ENCODE measurements at regions not wholly inside any gene's neighbourhood (a gene's known extent, or its start where the extent isn't known, plus 50 kb on each side); places are given as distances from the start of the nearest gene placed in this dataset.

GRCh38 chr9:26723486-26723885 is 169.1 kb downstream of the CAAP1 start:
- TF ChIP-seq NR2C2 (CRISPR knock-in tag; IDR thresholded peaks at IDR 0.05) (no peak), ESRRA (CRISPR knock-in tag; IDR thresholded peaks at IDR 0.05; ENCODE audit: borderline replicate concordance) (no peak), NFYB (CRISPR knock-in tag; conservative IDR thresholded peaks at IDR 0.05; ENCODE audit: low read depth) (no peak), SP1 (CRISPR knock-in tag; conservative IDR thresholded peaks at IDR 0.05) (0 out of 2 replicates have a peak, but pooled peaks have one; percentile 18), TCF7 (CRISPR knock-in tag; IDR thresholded peaks at IDR 0.05; ENCODE audit: low read depth) (no peak), ZNF219 (CRISPR knock-in tag; IDR thresholded peaks at IDR 0.05; ENCODE audit: borderline replicate concordance) (no peak), ATF3 (CRISPR knock-in tag; conservative IDR thresholded peaks at IDR 0.05) (no peak), ELF4 (CRISPR knock-in tag; IDR thresholded peaks at IDR 0.05; ENCODE audit: low read depth) (no peak), GABPB1 (CRISPR knock-in tag; IDR thresholded peaks at IDR 0.05) (no peak)
- TF ChIP-seq, protein P1, sequence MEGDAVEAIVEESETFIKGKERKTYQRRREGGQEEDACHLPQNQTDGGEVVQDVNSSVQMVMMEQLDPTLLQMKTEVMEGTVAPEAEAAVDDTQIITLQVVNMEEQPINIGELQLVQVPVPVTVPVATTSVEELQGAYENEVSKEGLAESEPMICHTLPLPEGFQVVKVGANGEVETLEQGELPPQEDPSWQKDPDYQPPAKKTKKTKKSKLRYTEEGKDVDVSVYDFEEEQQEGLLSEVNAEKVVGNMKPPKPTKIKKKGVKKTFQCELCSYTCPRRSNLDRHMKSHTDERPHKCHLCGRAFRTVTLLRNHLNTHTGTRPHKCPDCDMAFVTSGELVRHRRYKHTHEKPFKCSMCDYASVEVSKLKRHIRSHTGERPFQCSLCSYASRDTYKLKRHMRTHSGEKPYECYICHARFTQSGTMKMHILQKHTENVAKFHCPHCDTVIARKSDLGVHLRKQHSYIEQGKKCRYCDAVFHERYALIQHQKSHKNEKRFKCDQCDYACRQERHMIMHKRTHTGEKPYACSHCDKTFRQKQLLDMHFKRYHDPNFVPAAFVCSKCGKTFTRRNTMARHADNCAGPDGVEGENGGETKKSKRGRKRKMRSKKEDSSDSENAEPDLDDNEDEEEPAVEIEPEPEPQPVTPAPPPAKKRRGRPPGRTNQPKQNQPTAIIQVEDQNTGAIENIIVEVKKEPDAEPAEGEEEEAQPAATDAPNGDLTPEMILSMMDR (IDR thresholded peaks at IDR 0.05): peak; percentile 55
- TF ChIP-seq, protein P2, sequence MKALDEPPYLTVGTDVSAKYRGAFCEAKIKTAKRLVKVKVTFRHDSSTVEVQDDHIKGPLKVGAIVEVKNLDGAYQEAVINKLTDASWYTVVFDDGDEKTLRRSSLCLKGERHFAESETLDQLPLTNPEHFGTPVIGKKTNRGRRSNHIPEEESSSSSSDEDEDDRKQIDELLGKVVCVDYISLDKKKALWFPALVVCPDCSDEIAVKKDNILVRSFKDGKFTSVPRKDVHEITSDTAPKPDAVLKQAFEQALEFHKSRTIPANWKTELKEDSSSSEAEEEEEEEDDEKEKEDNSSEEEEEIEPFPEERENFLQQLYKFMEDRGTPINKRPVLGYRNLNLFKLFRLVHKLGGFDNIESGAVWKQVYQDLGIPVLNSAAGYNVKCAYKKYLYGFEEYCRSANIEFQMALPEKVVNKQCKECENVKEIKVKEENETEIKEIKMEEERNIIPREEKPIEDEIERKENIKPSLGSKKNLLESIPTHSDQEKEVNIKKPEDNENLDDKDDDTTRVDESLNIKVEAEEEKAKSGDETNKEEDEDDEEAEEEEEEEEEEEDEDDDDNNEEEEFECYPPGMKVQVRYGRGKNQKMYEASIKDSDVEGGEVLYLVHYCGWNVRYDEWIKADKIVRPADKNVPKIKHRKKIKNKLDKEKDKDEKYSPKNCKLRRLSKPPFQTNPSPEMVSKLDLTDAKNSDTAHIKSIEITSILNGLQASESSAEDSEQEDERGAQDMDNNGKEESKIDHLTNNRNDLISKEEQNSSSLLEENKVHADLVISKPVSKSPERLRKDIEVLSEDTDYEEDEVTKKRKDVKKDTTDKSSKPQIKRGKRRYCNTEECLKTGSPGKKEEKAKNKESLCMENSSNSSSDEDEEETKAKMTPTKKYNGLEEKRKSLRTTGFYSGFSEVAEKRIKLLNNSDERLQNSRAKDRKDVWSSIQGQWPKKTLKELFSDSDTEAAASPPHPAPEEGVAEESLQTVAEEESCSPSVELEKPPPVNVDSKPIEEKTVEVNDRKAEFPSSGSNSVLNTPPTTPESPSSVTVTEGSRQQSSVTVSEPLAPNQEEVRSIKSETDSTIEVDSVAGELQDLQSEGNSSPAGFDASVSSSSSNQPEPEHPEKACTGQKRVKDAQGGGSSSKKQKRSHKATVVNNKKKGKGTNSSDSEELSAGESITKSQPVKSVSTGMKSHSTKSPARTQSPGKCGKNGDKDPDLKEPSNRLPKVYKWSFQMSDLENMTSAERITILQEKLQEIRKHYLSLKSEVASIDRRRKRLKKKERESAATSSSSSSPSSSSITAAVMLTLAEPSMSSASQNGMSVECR (CRISPR knock-in tag; IDR thresholded peaks at IDR 0.05; ENCODE audit: borderline replicate concordance): no peak
- TF ChIP-seq, protein P3, sequence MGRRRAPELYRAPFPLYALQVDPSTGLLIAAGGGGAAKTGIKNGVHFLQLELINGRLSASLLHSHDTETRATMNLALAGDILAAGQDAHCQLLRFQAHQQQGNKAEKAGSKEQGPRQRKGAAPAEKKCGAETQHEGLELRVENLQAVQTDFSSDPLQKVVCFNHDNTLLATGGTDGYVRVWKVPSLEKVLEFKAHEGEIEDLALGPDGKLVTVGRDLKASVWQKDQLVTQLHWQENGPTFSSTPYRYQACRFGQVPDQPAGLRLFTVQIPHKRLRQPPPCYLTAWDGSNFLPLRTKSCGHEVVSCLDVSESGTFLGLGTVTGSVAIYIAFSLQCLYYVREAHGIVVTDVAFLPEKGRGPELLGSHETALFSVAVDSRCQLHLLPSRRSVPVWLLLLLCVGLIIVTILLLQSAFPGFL (CRISPR knock-in tag; IDR thresholded peaks at IDR 0.05; ENCODE audit: borderline replicate concordance): no peak
- TF ChIP-seq, protein P4, sequence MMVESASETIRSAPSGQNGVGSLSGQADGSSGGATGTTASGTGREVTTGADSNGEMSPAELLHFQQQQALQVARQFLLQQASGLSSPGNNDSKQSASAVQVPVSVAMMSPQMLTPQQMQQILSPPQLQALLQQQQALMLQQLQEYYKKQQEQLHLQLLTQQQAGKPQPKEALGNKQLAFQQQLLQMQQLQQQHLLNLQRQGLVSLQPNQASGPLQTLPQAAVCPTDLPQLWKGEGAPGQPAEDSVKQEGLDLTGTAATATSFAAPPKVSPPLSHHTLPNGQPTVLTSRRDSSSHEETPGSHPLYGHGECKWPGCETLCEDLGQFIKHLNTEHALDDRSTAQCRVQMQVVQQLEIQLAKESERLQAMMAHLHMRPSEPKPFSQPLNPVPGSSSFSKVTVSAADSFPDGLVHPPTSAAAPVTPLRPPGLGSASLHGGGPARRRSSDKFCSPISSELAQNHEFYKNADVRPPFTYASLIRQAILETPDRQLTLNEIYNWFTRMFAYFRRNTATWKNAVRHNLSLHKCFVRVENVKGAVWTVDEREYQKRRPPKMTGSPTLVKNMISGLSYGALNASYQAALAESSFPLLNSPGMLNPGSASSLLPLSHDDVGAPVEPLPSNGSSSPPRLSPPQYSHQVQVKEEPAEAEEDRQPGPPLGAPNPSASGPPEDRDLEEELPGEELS (CRISPR knock-in tag; IDR thresholded peaks at IDR 0.05): no peak
